ENCODE measurements at regions not wholly inside any gene's neighbourhood (a gene's known extent, or its start where the extent isn't known, plus 50 kb on each side); places are given as distances from the start of the nearest gene placed in this dataset.

DNA sequence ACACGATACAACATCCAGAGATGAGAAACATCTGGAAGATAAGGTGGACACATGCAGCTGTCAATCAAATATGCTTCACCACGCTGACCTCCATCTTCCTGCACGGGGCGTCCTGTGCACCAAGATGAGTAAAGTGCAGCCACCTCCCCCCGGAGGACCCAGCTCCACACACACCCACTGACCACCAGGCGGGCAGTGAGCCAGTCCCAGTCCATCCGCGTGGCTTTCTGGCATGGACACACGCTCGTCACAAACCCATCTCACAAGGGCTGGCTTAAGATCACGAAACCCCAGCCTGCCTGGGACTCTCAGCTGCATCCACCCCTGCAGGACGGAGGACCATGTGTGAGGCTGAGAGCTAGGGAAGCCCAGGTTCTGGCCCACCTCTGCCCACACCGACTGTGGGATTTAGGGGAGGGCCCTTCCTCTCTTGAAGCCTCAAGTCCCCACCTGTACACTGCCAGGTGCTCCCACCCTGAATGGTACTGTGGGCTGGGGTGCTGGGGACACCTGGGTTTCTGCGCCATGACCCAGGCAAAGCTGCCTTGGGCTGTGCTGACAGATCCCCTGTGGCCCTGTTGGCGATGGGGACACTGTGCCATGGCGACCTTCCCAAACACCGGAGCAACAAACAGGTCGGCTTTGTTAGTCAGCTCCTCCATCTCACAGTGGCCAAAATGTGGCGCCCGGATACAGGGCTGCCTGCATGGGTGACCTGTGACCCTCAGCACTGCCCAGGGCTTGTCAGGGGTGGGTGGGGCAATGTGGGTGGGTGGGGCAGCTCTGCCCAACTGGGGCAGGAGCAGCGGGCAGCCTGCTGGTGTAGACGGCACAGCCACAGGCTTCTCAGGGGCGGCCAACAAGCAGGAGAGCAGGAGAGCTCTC, 629.0 kb downstream of the TBC1D22A start:
- TF ChIP-seq, protein P1, sequence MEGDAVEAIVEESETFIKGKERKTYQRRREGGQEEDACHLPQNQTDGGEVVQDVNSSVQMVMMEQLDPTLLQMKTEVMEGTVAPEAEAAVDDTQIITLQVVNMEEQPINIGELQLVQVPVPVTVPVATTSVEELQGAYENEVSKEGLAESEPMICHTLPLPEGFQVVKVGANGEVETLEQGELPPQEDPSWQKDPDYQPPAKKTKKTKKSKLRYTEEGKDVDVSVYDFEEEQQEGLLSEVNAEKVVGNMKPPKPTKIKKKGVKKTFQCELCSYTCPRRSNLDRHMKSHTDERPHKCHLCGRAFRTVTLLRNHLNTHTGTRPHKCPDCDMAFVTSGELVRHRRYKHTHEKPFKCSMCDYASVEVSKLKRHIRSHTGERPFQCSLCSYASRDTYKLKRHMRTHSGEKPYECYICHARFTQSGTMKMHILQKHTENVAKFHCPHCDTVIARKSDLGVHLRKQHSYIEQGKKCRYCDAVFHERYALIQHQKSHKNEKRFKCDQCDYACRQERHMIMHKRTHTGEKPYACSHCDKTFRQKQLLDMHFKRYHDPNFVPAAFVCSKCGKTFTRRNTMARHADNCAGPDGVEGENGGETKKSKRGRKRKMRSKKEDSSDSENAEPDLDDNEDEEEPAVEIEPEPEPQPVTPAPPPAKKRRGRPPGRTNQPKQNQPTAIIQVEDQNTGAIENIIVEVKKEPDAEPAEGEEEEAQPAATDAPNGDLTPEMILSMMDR (conservative IDR thresholded peaks at IDR 0.05; ENCODE audit: low read length) = no peak
- no peak for TF ChIP-seq EZH2phosphoT487 (IDR thresholded peaks at IDR 0.05; ENCODE audit: borderline replicate concordance)
